Left cardiac atrium (tissue), 4 donors: ENCODE measurements at regions not wholly inside any gene's neighbourhood (a gene's known extent, or its start where the extent isn't known, plus 50 kb on each side); places are given as distances from the start of the nearest gene placed in this dataset.

ENCODE experiments used
- ATAC-seq, 2 donors: fragments of 200-7000 bp; cut with Tn5 transposase; one replicate each; pipeline ENCODE4 v1.9.1; 2020; ENCODE audit warnings: mild to moderate bottlenecking in 2 of 2, moderate library complexity in 2 of 2
- DNase-seq: peaks from one replicate; pipeline ENCODE4 v3.0.0-alpha.2; 2020
- intact Hi-C, 2 donors: fragments of 100-400 bp; cut with DNase I; formaldehyde crosslinking; loops; one replicate each; pipeline versions ENCODE4 v1.14.1 to v1.15.1; 2022 to 2023
- donor health status: DM: no; HTN: yes; CAD: no.
- donor health status: DM: no; HTN: yes; CAD: no; lungs with severe emphysema.
- donor health status: DM: yes; HTN: yes; CAD: no.
- donor health status: Dilated cardiomyopathy.

- intact Hi-C loops: no loop called here
- ATAC-seq: peak; percentile 50 to 80
- peak; percentile 17 for DNase-seq
These were observed 269.2 kb downstream of the ZBBX start for GRCh38 chr3:167110901-167111300.

GRCh38 chr3:167109746-167110145 lies 270.4 kb downstream of the ZBBX start:
- intact Hi-C loops: no loop called here
- no peak for ATAC-seq
- no peak for DNase-seq

GRCh38 chr3:167106456-167106855 lies 273.6 kb downstream of the ZBBX start:
- intact Hi-C loops: no loop called here
- DNase-seq (no peak), ATAC-seq (no peak)

- no peak for DNase-seq
- ATAC-seq: no peak
- intact Hi-C loops: no loop called here
These were observed 278.0 kb downstream of the ZBBX start for GRCh38 chr3:167102071-167102470.

GRCh38 chr3:167100651-167101050 lies 279.4 kb downstream of the ZBBX start:
- intact Hi-C loops: no loop called here
- ATAC-seq (no peak), DNase-seq (no peak)

- intact Hi-C loops: no loop called here
- DNase-seq: no peak
- no peak for ATAC-seq
These were observed 279.9 kb downstream of the ZBBX start for GRCh38 chr3:167100200-167100599.

- DNase-seq (no peak), ATAC-seq (no peak)
- intact Hi-C loops: no loop called here
These were observed 284.1 kb downstream of the ZBBX start for GRCh38 chr3:167095976-167096375.

- no peak for DNase-seq
- no peak for ATAC-seq
- intact Hi-C loops: no loop called here
These were observed 285.5 kb downstream of the ZBBX start for GRCh38 chr3:167094632-167095031.

- ATAC-seq: no peak
- DNase-seq: no peak
- intact Hi-C loops: no loop called here
These were observed 288.9 kb downstream of the ZBBX start for GRCh38 chr3:167091226-167091625.

- DNase-seq (no peak), ATAC-seq (peak; percentile 38 to 56)
- intact Hi-C loops: no loop called here
These were observed 295.6 kb downstream of the ZBBX start for GRCh38 chr3:167084545-167084944.

GRCh38 chr3:167078070-167078622 lies 302.0 kb downstream of the ZBBX start:
- DNase-seq (no peak), ATAC-seq (no peak)
- intact Hi-C loops: no loop called here

- no peak for ATAC-seq
- DNase-seq: no peak
- intact Hi-C loops: no loop called here
These were observed 312.3 kb downstream of the ZBBX start for GRCh38 chr3:167067787-167068161.

GRCh38 chr3:167066977-167067786 lies 312.9 kb downstream of the ZBBX start:
- DNase-seq: no peak
- intact Hi-C loops: no loop called here
- no peak for ATAC-seq

GRCh38 chr3:167057581-167057980 lies 322.5 kb downstream of the ZBBX start:
- intact Hi-C loops: no loop called here
- DNase-seq: no peak

GRCh38 chr3:167054926-167055325 lies 325.2 kb downstream of the ZBBX start:
- DNase-seq (no peak), ATAC-seq (no peak)
- intact Hi-C loops: no loop called here

More at GRCh38 chr3:167057581-167057980, 322.5 kb downstream of the ZBBX start:
- ATAC-seq: no peak

- ATAC-seq: no peak
- intact Hi-C loops: no loop called here
These were observed 328.7 kb downstream of the ZBBX start for GRCh38 chr3:167051421-167051820.

GRCh38 chr3:167033866-167034265 lies 346.2 kb downstream of the ZBBX start:
- no peak for ATAC-seq
- intact Hi-C loops: no loop called here
- no peak for DNase-seq

More at GRCh38 chr3:167051421-167051820, 328.7 kb downstream of the ZBBX start:
- no peak for DNase-seq

- intact Hi-C loops: no loop called here
- ATAC-seq: peak in 1 of 2 donors; percentile 41
- no peak for DNase-seq
These were observed 347.7 kb downstream of the ZBBX start for GRCh38 chr3:167032267-167032876.

- DNase-seq: no peak
- intact Hi-C loops: no loop called here
- no peak for ATAC-seq
These were observed 348.6 kb downstream of the ZBBX start for GRCh38 chr3:167031364-167032049.

- DNase-seq (no peak), ATAC-seq (no peak)
- intact Hi-C loops: no loop called here
These were observed 349.9 kb downstream of the ZBBX start for GRCh38 chr3:167030082-167030725.
